ENCODE measurements at regions not wholly inside any gene's neighbourhood (a gene's known extent, or its start where the extent isn't known, plus 50 kb on each side); places are given as distances from the start of the nearest gene placed in this dataset.

GRCh38 chr22:23520863-23521440, 59.1 kb downstream of the IGLL1 start (continued):
- TF ChIP-seq CHAMP1 (IDR thresholded peaks at IDR 0.05) (no peak), BRD4 (IDR thresholded peaks at IDR 0.05) (peak; percentile 32; the same call in 1 of the 2 replicates), YY1 (IDR thresholded peaks at IDR 0.05; ENCODE audit: borderline replicate concordance in 1 of 3, control insufficient read depth in 1 of 3, extremely low read depth in 1 of 3, insufficient read depth in 3 of 3, insufficient read length in 1 of 3, insufficient replicate concordance in 2 of 3, low read depth in 1 of 3, low read length in 2 of 3) (no peak), ZNF717 (CRISPR knock-in tag; IDR thresholded peaks at IDR 0.05) (no peak), CBFA2T2 (conservative IDR thresholded peaks at IDR 0.05) (no peak), PATZ1 (CRISPR knock-in tag; IDR thresholded peaks at IDR 0.05; ENCODE audit: borderline replicate concordance) (no peak), E2F1 (CRISPR knock-in tag; IDR thresholded peaks at IDR 0.05) (no peak), SMARCA4 (IDR thresholded peaks at IDR 0.05) (no peak), FOXP1 (CRISPR knock-in tag; IDR thresholded peaks at IDR 0.05) (no peak)
- TF ChIP-seq, protein P1, sequence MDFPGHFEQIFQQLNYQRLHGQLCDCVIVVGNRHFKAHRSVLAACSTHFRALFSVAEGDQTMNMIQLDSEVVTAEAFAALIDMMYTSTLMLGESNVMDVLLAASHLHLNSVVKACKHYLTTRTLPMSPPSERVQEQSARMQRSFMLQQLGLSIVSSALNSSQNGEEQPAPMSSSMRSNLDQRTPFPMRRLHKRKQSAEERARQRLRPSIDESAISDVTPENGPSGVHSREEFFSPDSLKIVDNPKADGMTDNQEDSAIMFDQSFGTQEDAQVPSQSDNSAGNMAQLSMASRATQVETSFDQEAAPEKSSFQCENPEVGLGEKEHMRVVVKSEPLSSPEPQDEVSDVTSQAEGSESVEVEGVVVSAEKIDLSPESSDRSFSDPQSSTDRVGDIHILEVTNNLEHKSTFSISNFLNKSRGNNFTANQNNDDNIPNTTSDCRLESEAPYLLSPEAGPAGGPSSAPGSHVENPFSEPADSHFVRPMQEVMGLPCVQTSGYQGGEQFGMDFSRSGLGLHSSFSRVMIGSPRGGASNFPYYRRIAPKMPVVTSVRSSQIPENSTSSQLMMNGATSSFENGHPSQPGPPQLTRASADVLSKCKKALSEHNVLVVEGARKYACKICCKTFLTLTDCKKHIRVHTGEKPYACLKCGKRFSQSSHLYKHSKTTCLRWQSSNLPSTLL (IDR thresholded peaks at IDR 0.05) = no peak
- TF ChIP-seq, protein P2, sequence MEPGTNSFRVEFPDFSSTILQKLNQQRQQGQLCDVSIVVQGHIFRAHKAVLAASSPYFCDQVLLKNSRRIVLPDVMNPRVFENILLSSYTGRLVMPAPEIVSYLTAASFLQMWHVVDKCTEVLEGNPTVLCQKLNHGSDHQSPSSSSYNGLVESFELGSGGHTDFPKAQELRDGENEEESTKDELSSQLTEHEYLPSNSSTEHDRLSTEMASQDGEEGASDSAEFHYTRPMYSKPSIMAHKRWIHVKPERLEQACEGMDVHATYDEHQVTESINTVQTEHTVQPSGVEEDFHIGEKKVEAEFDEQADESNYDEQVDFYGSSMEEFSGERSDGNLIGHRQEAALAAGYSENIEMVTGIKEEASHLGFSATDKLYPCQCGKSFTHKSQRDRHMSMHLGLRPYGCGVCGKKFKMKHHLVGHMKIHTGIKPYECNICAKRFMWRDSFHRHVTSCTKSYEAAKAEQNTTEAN (CRISPR knock-in tag; IDR thresholded peaks at IDR 0.05) = no peak

Measured in K562 (cell line).